Upper lobe of right lung (tissue), 1 donor: ENCODE measurements at regions not wholly inside any gene's neighbourhood (a gene's known extent, or its start where the extent isn't known, plus 50 kb on each side); places are given as distances from the start of the nearest gene placed in this dataset.

Experiments used
- ATAC-seq: fragments of 200-7000 bp; cut with Tn5 transposase; one replicate; pipeline ENCODE4 v1.9.1; 2020; ENCODE audit warnings: mild to moderate bottlenecking, moderate library complexity
- DNase-seq: peaks from one replicate; pipeline ENCODE4 v3.0.0-alpha.2; 2020
- H3K27ac ChIP-seq: fragments of 200-600 bp; one replicate; pipeline ENCODE4 v1.8.0; 2022
- H3K27me3 ChIP-seq: fragments of 200-600 bp; one replicate; pipeline ENCODE4 v1.8.0; 2022; ENCODE audit warnings: mild to moderate bottlenecking
- H3K36me3 ChIP-seq: fragments of 200-600 bp; one replicate; pipeline ENCODE4 v1.8.0; 2022
- H3K4me1 ChIP-seq: fragments of 200-600 bp; one replicate; pipeline ENCODE4 v1.8.0; 2022
- H3K4me3 ChIP-seq: fragments of 200-600 bp; one replicate; pipeline ENCODE4 v1.8.0; 2022; ENCODE audit warnings: mild to moderate bottlenecking
- H3K9me3 ChIP-seq: fragments of 200-600 bp; one replicate; pipeline ENCODE4 v1.8.0; 2022
- intact Hi-C: fragments of 100-400 bp; cut with DNase I; formaldehyde crosslinking; loops from one replicate; pipeline ENCODE4 v1.11.0; 2022
- TF ChIP-seq, protein P1 (sequence below): fragments of 200-600 bp; IDR thresholded peaks from one replicate; pipeline ENCODE4 v1.8.0; 2022; ENCODE audit warnings: antibody characterized with exemption
- donor health status: DM: no; HTN: yes; CAD: no; lungs with severe emphysema.

DNA sequence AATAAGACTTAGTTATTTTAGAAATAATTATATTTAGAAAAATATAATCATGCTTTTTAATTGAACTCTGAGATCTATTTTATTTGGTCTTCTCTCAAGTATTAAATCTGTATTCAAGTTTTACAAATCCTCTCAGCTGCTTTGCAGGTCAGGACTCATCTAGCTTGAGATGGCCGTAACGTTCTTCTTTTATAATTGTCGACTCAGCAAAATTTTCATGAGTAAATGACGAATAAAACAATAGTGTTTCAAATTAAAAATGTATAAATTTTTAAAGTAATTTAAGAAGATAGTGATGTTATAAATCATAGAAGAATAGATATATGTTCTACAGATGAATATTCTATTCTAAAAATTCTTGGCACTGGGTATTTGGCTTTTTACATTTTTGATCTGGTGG lies 957.1 kb upstream of the EYS start:
- no peak for DNase-seq
- intact Hi-C loops: no loop called here
- TF ChIP-seq, protein P1, sequence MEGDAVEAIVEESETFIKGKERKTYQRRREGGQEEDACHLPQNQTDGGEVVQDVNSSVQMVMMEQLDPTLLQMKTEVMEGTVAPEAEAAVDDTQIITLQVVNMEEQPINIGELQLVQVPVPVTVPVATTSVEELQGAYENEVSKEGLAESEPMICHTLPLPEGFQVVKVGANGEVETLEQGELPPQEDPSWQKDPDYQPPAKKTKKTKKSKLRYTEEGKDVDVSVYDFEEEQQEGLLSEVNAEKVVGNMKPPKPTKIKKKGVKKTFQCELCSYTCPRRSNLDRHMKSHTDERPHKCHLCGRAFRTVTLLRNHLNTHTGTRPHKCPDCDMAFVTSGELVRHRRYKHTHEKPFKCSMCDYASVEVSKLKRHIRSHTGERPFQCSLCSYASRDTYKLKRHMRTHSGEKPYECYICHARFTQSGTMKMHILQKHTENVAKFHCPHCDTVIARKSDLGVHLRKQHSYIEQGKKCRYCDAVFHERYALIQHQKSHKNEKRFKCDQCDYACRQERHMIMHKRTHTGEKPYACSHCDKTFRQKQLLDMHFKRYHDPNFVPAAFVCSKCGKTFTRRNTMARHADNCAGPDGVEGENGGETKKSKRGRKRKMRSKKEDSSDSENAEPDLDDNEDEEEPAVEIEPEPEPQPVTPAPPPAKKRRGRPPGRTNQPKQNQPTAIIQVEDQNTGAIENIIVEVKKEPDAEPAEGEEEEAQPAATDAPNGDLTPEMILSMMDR: no peak

DNA sequence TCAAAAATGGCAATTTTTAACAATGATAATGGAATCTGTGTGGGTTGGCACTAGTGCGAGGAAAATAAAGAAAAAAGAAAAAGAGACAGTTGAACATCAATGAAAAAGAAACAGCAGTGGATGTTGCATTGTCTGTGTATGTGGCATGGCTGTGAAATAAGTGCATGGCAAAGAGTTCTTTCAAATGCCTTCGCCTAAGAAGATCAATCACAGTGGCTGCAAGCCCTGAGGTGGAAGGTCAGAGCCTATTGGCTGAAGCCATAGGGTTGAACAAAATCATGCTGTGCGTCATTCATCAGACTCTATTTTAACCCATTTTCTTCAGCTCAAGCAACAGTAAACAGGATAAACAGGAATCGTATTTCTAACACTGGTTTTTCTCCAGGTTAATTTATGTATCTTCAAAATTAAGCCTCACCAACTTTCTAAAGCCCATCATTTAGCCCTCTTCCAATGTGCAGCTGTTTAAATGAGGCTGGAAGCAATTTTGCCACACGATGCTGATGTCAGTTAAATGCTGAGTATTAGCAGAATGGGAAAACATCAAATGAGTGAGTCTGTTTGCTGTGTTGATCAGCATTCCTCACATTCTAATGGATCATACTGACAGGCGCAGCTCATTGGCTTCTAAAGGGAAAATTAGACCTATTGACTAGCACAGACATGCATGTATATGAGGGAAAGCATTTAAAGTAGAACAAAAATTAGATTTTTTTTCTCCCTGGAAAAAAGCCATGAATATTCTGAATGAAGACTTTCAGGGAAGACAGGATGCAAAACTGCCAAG lies 955.9 kb upstream of the EYS start:
- no peak for DNase-seq
- intact Hi-C loops: no loop called here

More for the DNA sequence above, 957.1 kb upstream of the EYS start:
- Histone ChIP-seq H3K4me1 (no peaks in the 10 kb centered on the region), H3K36me3 (no peaks in the 10 kb centered on the region), H3K4me3 (no peak overlapping the region), H3K27me3 (no peaks in the 10 kb centered on the region), H3K27ac (no peak overlapping the region), H3K9me3 (no peaks in the 10 kb centered on the region)
- no peak for ATAC-seq

DNA sequence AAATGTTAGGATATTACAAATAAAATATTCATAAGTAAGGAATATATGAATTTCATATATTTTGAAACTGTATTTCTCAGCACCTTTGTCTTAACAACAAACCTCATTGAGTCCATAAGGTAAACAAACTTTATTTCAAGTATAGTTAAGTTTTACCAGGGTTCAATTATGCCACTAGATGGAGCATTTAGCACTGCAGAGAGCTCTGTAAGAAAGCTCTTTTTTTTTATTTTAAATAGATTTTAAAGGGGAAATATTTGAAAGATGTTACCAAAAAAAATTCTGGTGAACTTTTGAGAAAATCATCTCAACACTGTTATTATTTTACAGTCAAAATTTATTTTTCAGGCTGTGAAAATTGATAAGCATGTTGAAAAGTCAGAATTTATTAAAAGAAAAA lies 955.2 kb upstream of the EYS start:
- Histone ChIP-seq H3K4me1 (no peaks in the 10 kb centered on the region), H3K27me3 (no peaks in the 10 kb centered on the region), H3K36me3 (no peaks in the 10 kb centered on the region), H3K4me3 (no peak overlapping the region), H3K27ac (no peak overlapping the region), H3K9me3 (no peaks in the 10 kb centered on the region)
- intact Hi-C loops: no loop called here
- TF ChIP-seq, protein P1: peak; percentile 31
- no peak for DNase-seq
- ATAC-seq: no peak

More for the DNA sequence above, 955.9 kb upstream of the EYS start:
- Histone ChIP-seq H3K36me3 (no peaks in the 10 kb centered on the region), H3K9me3 (no peaks in the 10 kb centered on the region), H3K4me1 (no peaks in the 10 kb centered on the region), H3K27me3 (no peaks in the 10 kb centered on the region), H3K27ac (no peak overlapping the region), H3K4me3 (no peak overlapping the region)
- TF ChIP-seq, protein P1: no peak
- no peak for ATAC-seq

DNA sequence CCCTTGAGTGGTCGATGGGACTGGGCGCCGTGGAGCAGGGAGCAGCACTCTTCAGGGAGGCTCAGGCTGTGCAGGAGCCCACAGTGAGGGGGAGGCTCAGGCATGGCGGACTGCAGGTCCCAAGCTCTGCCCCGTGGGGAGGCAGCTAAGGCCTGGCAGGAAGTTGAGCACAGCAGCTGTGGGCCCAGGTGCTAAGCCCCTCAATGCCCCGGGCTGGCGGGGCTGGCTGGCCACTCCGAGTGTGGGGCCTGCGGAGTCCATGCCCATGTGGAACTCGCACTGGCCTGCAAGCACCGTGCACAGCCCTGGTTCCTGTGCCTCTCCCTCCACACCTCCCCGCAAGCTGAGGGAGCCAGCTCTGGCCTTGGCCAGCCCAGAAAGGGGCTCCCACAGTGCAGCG lies 948.4 kb upstream of the EYS start:
- Histone ChIP-seq H3K4me1 (no peaks in the 10 kb centered on the region), H3K27ac (no peak overlapping the region), H3K27me3 (no peaks in the 10 kb centered on the region), H3K36me3 (no peaks in the 10 kb centered on the region), H3K9me3 (no peaks in the 10 kb centered on the region), H3K4me3 (no peak overlapping the region)
- TF ChIP-seq, protein P1: no peak
- ATAC-seq (peak; percentile 20), DNase-seq (no peak)
- intact Hi-C loops: no loop called here

DNA sequence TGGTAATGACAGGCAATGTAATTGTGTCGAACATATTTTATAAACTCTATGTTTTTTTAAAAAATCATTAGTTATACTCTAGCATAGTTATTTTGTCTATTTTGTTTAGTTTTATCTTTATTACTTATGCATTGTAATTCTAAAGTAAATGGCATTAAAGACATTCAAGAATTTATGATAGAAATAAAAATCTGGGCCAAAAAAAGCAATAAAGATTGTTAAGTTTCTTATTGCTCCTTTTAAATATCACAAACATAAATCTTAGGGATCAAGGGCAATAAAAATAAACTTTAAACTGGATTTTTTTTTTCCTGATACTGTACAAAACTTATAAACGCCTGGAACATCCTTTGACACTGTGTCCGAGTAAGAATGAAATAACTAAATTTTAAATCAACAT lies 931.5 kb upstream of the EYS start:
- H3K9me3 ChIP-seq: no peaks in the 10 kb centered on the region
- TF ChIP-seq, protein P1: no peak
- H3K4me3 ChIP-seq: no peak overlapping the region
- H3K4me1 ChIP-seq: no peaks in the 10 kb centered on the region
- DNase-seq (no peak), ATAC-seq (no peak)
- no peaks in the 10 kb centered on the region for H3K27me3 ChIP-seq
- H3K36me3 ChIP-seq: no peaks in the 10 kb centered on the region
- intact Hi-C loops: no loop called here
- no peak overlapping the region for H3K27ac ChIP-seq
